Panc1 (cell line): ENCODE measurements at regions not wholly inside any gene's neighbourhood (a gene's known extent, or its start where the extent isn't known, plus 50 kb on each side); places are given as distances from the start of the nearest gene placed in this dataset.

ENCODE experiments used
- ATAC-seq: fragments of 200-7000 bp; cut with Tn5 transposase; 2 replicates; pipeline ENCODE4 v1.9.1; 2020; ENCODE audit warnings: mild to moderate bottlenecking, moderate library complexity
- BruUV-seq: library from RNA; stranded (reverse); fragments of 400-500 nt; replicated peaks from 2 replicates; lab custom pipeline; 2021; lab: Mats Ljungman, UMichigan
- CTCF ChIA-PET: fragments of 300-600 bp; sonication (Branson Sonifier 250); formaldehyde crosslinking; loops from one replicate; lab custom pipeline; 2022; ENCODE audit warnings: antibody characterized with exemption; lab: Charles Lee
- POLR2A ChIA-PET: fragments of 300-600 bp; sonication (Branson Sonifier 250); formaldehyde crosslinking; loops from one replicate; lab custom pipeline; 2022; ENCODE audit warnings: antibody characterized with exemption; lab: Charles Lee
- DNase-seq: peaks from one replicate; pipeline ENCODE4 v3.0.0-alpha.2; 2010; ENCODE audit warnings: low read depth, low spot score
- H3K27ac ChIP-seq: 2 replicates; pipeline ENCODE4 v1.5.1; 2011; ENCODE audit warnings: mild to moderate bottlenecking, low read length, inconsistent platforms
- H3K27me3 ChIP-seq: fragments of 200-500 bp; sonication (Bioruptor generic); 2 replicates; pipeline ENCODE4 v1.6.0; 2014; ENCODE audit warnings: low read length, inconsistent platforms; ENCODE audit not compliant: control insufficient read depth, insufficient read depth
- H3K36me3 ChIP-seq: fragments of 200-500 bp; sonication (Bioruptor generic); 2 replicates; pipeline ENCODE4 v1.5.1; 2014; ENCODE audit warnings: inconsistent platforms, mild to moderate bottlenecking, low read length, moderate library complexity; ENCODE audit not compliant: control insufficient read depth, insufficient read depth
- H3K4me1 ChIP-seq: 2 replicates; pipeline ENCODE4 v1.5.1; 2011; ENCODE audit warnings: inconsistent platforms, mild to moderate bottlenecking, low read length, moderate library complexity; ENCODE audit not compliant: control insufficient read depth, insufficient read depth
- H3K4me3 ChIP-seq, 2 experiments: 2 replicates each; pipeline ENCODE4 v1.5.1; 2011 to 2012; ENCODE audit warnings: low read depth in 2 of 2, low read length in 2 of 2, mild to moderate bottlenecking in 2 of 2, inconsistent platforms in 1 of 2, moderate library complexity in 1 of 2
- H3K9me3 ChIP-seq: fragments of 200-500 bp; sonication (Bioruptor generic); 2 replicates; pipeline ENCODE4 v1.5.1; 2014; ENCODE audit warnings: low read depth, mild to moderate bottlenecking, inconsistent platforms, low read length, moderate library complexity; ENCODE audit not compliant: control insufficient read depth, insufficient read depth
- CTCF ChIP-seq: fragments of 450-650 bp; IDR thresholded peaks from 2 replicates; pipeline ENCODE4 v1.5.1; 2017; ENCODE audit warnings: mild to moderate bottlenecking
- POLR2AphosphoS5 ChIP-seq: IDR thresholded peaks from 2 replicates; pipeline ENCODE4 v1.6.1; 2012; ENCODE audit warnings: mild to moderate bottlenecking, low read depth, low read length, moderate library complexity
- SIN3A ChIP-seq: IDR thresholded peaks from 2 replicates; pipeline ENCODE4 v1.6.1; 2012; ENCODE audit warnings: low read depth, mild to moderate bottlenecking, low read length, moderate library complexity, borderline replicate concordance; ENCODE audit not compliant: insufficient read depth
- TCF7L2 ChIP-seq: IDR thresholded peaks from 2 replicates; pipeline ENCODE4 v1.6.1; 2011; ENCODE audit warnings: mild to moderate bottlenecking, low read depth, low read length, inconsistent platforms
- in situ Hi-C: cut with HindIII; loops from 2 replicates; pipeline ENCODE4 v1.10.0; 2016; ENCODE audit warnings: low sequenced_read_pairs, low pct_unique_long_range_greater_than_20kb
- intact Hi-C: fragments of 100-400 bp; cut with micrococcal nuclease; formaldehyde crosslinking; loops from one replicate; pipeline ENCODE4 v1.10.0; 2022; ENCODE audit not compliant: unreplicated experiment
- TF ChIP-seq, protein P1 (sequence below), 2 experiments: IDR thresholded peaks; 2 replicates each; pipeline ENCODE4 v1.6.1; 2011 to 2012; ENCODE audit warnings: low read depth in 2 of 2, control low read depth in 1 of 2, low read length in 1 of 2, mild to moderate bottlenecking in 1 of 2, moderate library complexity in 1 of 2; ENCODE audit not compliant: insufficient read depth in 1 of 2

DNA sequence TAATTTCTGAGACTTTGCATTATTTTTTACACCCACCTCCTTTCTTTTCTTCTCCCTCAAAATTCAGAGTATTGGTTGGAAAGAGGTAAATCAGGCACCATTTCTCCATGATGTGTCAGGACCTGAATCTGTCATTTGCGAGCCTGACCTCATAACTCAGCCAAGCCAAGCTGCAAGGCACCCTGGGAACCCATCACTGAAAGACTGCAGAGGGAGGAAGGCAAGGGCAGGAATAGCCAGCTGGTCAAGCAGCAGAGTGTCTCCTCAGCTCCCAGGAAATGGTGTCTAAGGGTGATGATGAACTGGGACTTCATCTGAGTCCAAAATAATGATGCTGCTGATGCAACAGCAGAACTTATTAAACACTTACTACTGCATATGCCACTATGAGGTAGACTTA lies 556.6 kb downstream of the OMA1 start:
- no peak for TF ChIP-seq POLR2AphosphoS5
- TF ChIP-seq TCF7L2 = no peak
- no peak for TF ChIP-seq SIN3A
- no peak for TF ChIP-seq CTCF
- TF ChIP-seq, protein P1, sequence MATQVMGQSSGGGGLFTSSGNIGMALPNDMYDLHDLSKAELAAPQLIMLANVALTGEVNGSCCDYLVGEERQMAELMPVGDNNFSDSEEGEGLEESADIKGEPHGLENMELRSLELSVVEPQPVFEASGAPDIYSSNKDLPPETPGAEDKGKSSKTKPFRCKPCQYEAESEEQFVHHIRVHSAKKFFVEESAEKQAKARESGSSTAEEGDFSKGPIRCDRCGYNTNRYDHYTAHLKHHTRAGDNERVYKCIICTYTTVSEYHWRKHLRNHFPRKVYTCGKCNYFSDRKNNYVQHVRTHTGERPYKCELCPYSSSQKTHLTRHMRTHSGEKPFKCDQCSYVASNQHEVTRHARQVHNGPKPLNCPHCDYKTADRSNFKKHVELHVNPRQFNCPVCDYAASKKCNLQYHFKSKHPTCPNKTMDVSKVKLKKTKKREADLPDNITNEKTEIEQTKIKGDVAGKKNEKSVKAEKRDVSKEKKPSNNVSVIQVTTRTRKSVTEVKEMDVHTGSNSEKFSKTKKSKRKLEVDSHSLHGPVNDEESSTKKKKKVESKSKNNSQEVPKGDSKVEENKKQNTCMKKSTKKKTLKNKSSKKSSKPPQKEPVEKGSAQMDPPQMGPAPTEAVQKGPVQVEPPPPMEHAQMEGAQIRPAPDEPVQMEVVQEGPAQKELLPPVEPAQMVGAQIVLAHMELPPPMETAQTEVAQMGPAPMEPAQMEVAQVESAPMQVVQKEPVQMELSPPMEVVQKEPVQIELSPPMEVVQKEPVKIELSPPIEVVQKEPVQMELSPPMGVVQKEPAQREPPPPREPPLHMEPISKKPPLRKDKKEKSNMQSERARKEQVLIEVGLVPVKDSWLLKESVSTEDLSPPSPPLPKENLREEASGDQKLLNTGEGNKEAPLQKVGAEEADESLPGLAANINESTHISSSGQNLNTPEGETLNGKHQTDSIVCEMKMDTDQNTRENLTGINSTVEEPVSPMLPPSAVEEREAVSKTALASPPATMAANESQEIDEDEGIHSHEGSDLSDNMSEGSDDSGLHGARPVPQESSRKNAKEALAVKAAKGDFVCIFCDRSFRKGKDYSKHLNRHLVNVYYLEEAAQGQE (IDR thresholded peaks at IDR 0.05; ENCODE audit: insufficient read depth in 1 of 2, low read depth in 2 of 2, low read length in 1 of 2) = no peak
- intact Hi-C loops = no loop called here
- Histone ChIP-seq H3K9me3 (no peaks in the 10 kb centered on the region), H3K4me3 (no peak overlapping the region), H3K27ac (no peak overlapping the region), H3K27me3 (no peaks in the 10 kb centered on the region), H3K4me1 (no peaks in the 10 kb centered on the region), H3K36me3 (no peaks in the 10 kb centered on the region)
- BruUV-seq = no TSS peak
- ChIA-PET POLR2A (no interaction called here), CTCF (no interaction called here)
- in situ Hi-C loops = no loop called here
- ATAC-seq (no peak), DNase-seq (no peak)

GRCh38 chr1:57987523-57987922 lies 559.0 kb downstream of the OMA1 start:
- DNase-seq (no peak), ATAC-seq (no peak)
- CTCF ChIA-PET = no interaction called here
- BruUV-seq = no TSS peak
- Histone ChIP-seq H3K36me3 (no peaks in the 10 kb centered on the region), H3K27ac (no peak overlapping the region), H3K27me3 (no peaks in the 10 kb centered on the region), H3K9me3 (no peaks in the 10 kb centered on the region), H3K4me1 (no peaks in the 10 kb centered on the region), H3K4me3 (no peak overlapping the region)
- in situ Hi-C loops (no loop called here), intact Hi-C loops (no loop called here)
- no peak for TF ChIP-seq TCF7L2
- TF ChIP-seq CTCF = no peak
- TF ChIP-seq POLR2AphosphoS5 = no peak
- TF ChIP-seq, protein P1 (IDR thresholded peaks at IDR 0.05; ENCODE audit: insufficient read depth in 1 of 2, low read depth in 2 of 2, low read length in 1 of 2) = no peak
- no peak for TF ChIP-seq SIN3A
- POLR2A ChIA-PET = no interaction called here
